WTC11 (cell line): ENCODE measurements at regions not wholly inside any gene's neighbourhood (a gene's known extent, or its start where the extent isn't known, plus 50 kb on each side); places are given as distances from the start of the nearest gene placed in this dataset.
"Not testable (repeated sequence)": the region's sequence is repeated elsewhere in the genome, so short reads cannot be mapped to it uniquely, and the experiment has no call there.

Experiments
- CREB1 ChIP-seq: sonication (generic); formaldehyde crosslinking; IDR thresholded peaks from 2 replicates; pipeline ENCODE4 v1.8.0; 2023; ENCODE audit warnings: mild to moderate bottlenecking, missing genetic modification reagents
- JUN ChIP-seq: sonication (generic); formaldehyde crosslinking; IDR thresholded peaks from 2 replicates; pipeline ENCODE4 v1.8.0; 2023; ENCODE audit warnings: mild to moderate bottlenecking, missing genetic modification reagents
- RORB ChIP-seq: fragments of 250-450 bp; sonication (Bioruptor Pico); IDR thresholded peaks from 2 replicates; pipeline ENCODE4 v1.9.0; 2021; ENCODE audit warnings: mild to moderate bottlenecking
- SP1 ChIP-seq: sonication (generic); formaldehyde crosslinking; conservative IDR thresholded peaks from 2 replicates; pipeline ENCODE4 v1.8.1; 2022; ENCODE audit warnings: missing genetic modification reagents
- TEAD1 ChIP-seq: sonication (generic); formaldehyde crosslinking; IDR thresholded peaks from 2 replicates; pipeline ENCODE4 v1.8.0; 2022; ENCODE audit warnings: mild to moderate bottlenecking, missing genetic modification reagents
- ZNF121 ChIP-seq: sonication (generic); formaldehyde crosslinking; IDR thresholded peaks from 2 replicates; pipeline ENCODE4 v1.8.0; 2023; ENCODE audit warnings: missing genetic modification reagents
- ZNF263 ChIP-seq: sonication (generic); formaldehyde crosslinking; IDR thresholded peaks from 2 replicates; pipeline ENCODE4 v1.8.1; 2022; ENCODE audit warnings: low read depth, mild to moderate bottlenecking, moderate library complexity, missing genetic modification reagents
- TF ChIP-seq, protein P1 (sequence below): fragments of 200-600 bp; IDR thresholded peaks from 2 replicates; pipeline ENCODE4 v1.8.0; 2022; ENCODE audit warnings: antibody characterized with exemption
- TF ChIP-seq, protein P2 (sequence below): fragments of 250-450 bp; sonication (Bioruptor Pico); IDR thresholded peaks from 2 replicates; pipeline ENCODE4 v2.1.2; 2022; ENCODE audit warnings: mild to moderate bottlenecking, moderate library complexity
- TF ChIP-seq, protein P3 (sequence below): sonication (generic); formaldehyde crosslinking; IDR thresholded peaks from 2 replicates; pipeline ENCODE4 v1.8.1; 2022; ENCODE audit warnings: low read depth, missing genetic modification reagents, borderline replicate concordance
- TF ChIP-seq, protein P4 (sequence below): sonication (generic); formaldehyde crosslinking; IDR thresholded peaks from 2 replicates; pipeline ENCODE4 v1.8.1; 2023; ENCODE audit warnings: mild to moderate bottlenecking, missing genetic modification reagents

DNA sequence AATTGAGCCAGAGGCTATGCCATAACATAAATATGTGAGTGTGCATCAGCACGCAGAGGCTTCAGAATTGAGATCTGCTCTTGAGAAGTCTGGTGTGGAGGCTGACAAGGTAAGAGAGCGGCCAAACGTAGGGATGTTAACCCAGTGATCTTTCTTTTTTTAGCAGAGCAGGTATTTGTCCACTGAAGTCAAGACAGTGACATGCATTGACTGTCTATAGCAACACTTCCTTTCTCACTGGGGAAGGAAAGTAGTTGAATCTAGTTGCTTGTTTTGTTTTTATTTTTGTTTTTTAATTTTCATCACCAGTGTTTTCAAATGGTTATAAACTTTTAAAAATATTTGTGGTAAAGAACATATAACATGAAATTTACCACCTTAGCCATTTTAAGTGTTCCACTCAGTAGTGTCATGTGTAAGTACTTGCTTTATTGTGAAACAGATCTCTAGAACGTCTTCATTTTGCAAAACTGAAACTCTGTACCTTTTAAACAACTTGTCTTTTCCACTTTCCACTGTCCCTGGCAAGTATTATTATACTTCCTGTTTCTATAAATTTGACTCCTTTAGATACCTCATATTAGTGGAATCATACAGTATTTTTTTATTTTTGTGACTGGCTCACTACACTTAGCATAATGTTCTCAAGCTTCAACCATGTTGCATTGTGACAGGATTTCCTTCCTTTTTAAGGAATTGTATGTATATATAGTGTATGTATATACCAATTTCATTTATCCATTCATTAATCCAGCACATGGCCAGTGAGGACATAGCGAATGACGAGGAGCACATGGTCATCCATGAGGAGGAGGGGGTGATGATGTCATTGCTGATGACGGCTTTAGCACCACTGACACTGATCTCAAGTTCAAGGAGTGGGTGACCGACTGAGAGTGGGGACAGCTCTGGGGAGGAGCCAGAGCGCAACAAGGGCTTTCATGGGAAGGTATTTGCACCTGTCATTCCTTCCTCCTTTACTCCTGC lies 80.7 kb upstream of the FABP2 start:
- not testable (repeated sequence) for TF ChIP-seq RORB (CRISPR knock-in tag); ZNF263 (CRISPR knock-in tag); ZNF121 (CRISPR knock-in tag); TEAD1 (CRISPR knock-in tag); JUN; CREB1 (CRISPR knock-in tag); SP1 (CRISPR knock-in tag)
- TF ChIP-seq, protein P1, sequence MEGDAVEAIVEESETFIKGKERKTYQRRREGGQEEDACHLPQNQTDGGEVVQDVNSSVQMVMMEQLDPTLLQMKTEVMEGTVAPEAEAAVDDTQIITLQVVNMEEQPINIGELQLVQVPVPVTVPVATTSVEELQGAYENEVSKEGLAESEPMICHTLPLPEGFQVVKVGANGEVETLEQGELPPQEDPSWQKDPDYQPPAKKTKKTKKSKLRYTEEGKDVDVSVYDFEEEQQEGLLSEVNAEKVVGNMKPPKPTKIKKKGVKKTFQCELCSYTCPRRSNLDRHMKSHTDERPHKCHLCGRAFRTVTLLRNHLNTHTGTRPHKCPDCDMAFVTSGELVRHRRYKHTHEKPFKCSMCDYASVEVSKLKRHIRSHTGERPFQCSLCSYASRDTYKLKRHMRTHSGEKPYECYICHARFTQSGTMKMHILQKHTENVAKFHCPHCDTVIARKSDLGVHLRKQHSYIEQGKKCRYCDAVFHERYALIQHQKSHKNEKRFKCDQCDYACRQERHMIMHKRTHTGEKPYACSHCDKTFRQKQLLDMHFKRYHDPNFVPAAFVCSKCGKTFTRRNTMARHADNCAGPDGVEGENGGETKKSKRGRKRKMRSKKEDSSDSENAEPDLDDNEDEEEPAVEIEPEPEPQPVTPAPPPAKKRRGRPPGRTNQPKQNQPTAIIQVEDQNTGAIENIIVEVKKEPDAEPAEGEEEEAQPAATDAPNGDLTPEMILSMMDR, result not testable (repeated sequence)
- TF ChIP-seq, protein P2, sequence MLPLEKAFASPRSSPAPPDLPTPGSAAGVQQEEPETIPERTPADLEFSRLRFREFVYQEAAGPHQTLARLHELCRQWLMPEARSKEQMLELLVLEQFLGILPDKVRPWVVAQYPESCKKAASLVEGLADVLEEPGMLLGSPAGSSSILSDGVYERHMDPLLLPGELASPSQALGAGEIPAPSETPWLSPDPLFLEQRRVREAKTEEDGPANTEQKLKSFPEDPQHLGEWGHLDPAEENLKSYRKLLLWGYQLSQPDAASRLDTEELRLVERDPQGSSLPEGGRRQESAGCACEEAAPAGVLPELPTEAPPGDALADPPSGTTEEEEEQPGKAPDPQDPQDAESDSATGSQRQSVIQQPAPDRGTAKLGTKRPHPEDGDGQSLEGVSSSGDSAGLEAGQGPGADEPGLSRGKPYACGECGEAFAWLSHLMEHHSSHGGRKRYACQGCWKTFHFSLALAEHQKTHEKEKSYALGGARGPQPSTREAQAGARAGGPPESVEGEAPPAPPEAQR (CRISPR knock-in tag), result not testable (repeated sequence)
- TF ChIP-seq, protein P3, sequence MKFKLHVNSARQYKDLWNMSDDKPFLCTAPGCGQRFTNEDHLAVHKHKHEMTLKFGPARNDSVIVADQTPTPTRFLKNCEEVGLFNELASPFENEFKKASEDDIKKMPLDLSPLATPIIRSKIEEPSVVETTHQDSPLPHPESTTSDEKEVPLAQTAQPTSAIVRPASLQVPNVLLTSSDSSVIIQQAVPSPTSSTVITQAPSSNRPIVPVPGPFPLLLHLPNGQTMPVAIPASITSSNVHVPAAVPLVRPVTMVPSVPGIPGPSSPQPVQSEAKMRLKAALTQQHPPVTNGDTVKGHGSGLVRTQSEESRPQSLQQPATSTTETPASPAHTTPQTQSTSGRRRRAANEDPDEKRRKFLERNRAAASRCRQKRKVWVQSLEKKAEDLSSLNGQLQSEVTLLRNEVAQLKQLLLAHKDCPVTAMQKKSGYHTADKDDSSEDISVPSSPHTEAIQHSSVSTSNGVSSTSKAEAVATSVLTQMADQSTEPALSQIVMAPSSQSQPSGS (CRISPR knock-in tag), result not testable (repeated sequence)
- TF ChIP-seq, protein P4, sequence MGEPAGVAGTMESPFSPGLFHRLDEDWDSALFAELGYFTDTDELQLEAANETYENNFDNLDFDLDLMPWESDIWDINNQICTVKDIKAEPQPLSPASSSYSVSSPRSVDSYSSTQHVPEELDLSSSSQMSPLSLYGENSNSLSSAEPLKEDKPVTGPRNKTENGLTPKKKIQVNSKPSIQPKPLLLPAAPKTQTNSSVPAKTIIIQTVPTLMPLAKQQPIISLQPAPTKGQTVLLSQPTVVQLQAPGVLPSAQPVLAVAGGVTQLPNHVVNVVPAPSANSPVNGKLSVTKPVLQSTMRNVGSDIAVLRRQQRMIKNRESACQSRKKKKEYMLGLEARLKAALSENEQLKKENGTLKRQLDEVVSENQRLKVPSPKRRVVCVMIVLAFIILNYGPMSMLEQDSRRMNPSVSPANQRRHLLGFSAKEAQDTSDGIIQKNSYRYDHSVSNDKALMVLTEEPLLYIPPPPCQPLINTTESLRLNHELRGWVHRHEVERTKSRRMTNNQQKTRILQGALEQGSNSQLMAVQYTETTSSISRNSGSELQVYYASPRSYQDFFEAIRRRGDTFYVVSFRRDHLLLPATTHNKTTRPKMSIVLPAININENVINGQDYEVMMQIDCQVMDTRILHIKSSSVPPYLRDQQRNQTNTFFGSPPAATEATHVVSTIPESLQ (CRISPR knock-in tag), result not testable (repeated sequence)
